Karpas-422 (cell line): ENCODE measurements at regions not wholly inside any gene's neighbourhood (a gene's known extent, or its start where the extent isn't known, plus 50 kb on each side); places are given as distances from the start of the nearest gene placed in this dataset.
"Not testable (repeated sequence)": the region's sequence is repeated elsewhere in the genome, so short reads cannot be mapped to it uniquely, and the experiment has no call there.

Experiments
- DNase-seq: peaks from one replicate; pipeline ENCODE4 v3.0.0-alpha.2; 2015
- H2AFZ ChIP-seq: fragments of 200-600 bp; sonication (generic); 2 replicates; pipeline ENCODE4 v1.6.1; 2014; ENCODE audit warnings: antibody characterized with exemption, low read length, mixed read lengths
- H3K27ac ChIP-seq: fragments of 200-600 bp; sonication (generic); 2 replicates; pipeline ENCODE4 v1.5.1; 2014; ENCODE audit warnings: mild to moderate bottlenecking, low read length, moderate library complexity
- H3K27me3 ChIP-seq: fragments of 200-600 bp; sonication (generic); 2 replicates; pipeline ENCODE4 v1.6.1; 2014; ENCODE audit warnings: low read length, mixed read lengths
- H3K36me3 ChIP-seq: fragments of 200-600 bp; sonication (generic); 2 replicates; pipeline ENCODE4 v1.6.1; 2014; ENCODE audit warnings: low read length, mixed read lengths; ENCODE audit not compliant: insufficient read depth
- H3K4me1 ChIP-seq: fragments of 200-600 bp; sonication (generic); 2 replicates; pipeline ENCODE4 v1.6.1; 2014; ENCODE audit warnings: mild to moderate bottlenecking, low read length, mixed read lengths
- H3K4me2 ChIP-seq: fragments of 200-600 bp; sonication (generic); 2 replicates; pipeline ENCODE4 v1.6.1; 2014; ENCODE audit warnings: low read length, low read depth, mild to moderate bottlenecking; ENCODE audit not compliant: poor library complexity, severe bottlenecking
- H3K4me3 ChIP-seq: fragments of 200-600 bp; sonication (generic); 2 replicates; pipeline ENCODE4 v1.5.1; 2014; ENCODE audit warnings: mild to moderate bottlenecking, antibody characterized with exemption, low read length, mixed read lengths
- H3K79me2 ChIP-seq: fragments of 200-600 bp; sonication (generic); 2 replicates; pipeline ENCODE4 v1.6.1; 2014; ENCODE audit warnings: mild to moderate bottlenecking, low read length, mixed read lengths
- H3K9ac ChIP-seq: fragments of 200-600 bp; sonication (generic); 2 replicates; pipeline ENCODE4 v1.6.0; 2014; ENCODE audit warnings: low read length
- H3K9me2 ChIP-seq: fragments of 200-600 bp; sonication (generic), shearing (Covaris generic); replicated peaks from 2 replicates; pipeline ENCODE4 v1.6.0; 2014; ENCODE audit warnings: mild to moderate bottlenecking, low read length, moderate library complexity; ENCODE audit not compliant: insufficient read depth
- H3K9me3 ChIP-seq: fragments of 300-700, 200-600 bp; sonication (generic); 2 replicates; pipeline ENCODE4 v1.6.1; 2014; ENCODE audit warnings: low read length, mixed read lengths
- H4K20me1 ChIP-seq: fragments of 200-600 bp; sonication (generic); 2 replicates; pipeline ENCODE4 v1.6.1; 2014; ENCODE audit warnings: mild to moderate bottlenecking, antibody characterized with exemption, low read length, low read depth; ENCODE audit not compliant: insufficient read depth

GRCh38 chr1:120941066-120941465, 51.5 kb downstream of the PPIAL4A start:
- H3K9me3 ChIP-seq, H3K36me3 ChIP-seq, H3K9me2 ChIP-seq, H4K20me1 ChIP-seq, H3K4me1 ChIP-seq, H3K4me2 ChIP-seq, H3K27ac ChIP-seq, H2AFZ ChIP-seq, DNase-seq, H3K79me2 ChIP-seq, H3K9ac ChIP-seq, H3K27me3 ChIP-seq, H3K4me3 ChIP-seq: not testable (repeated sequence)

GRCh38 chr1:120941836-120942217, 52.3 kb downstream of the PPIAL4A start:
- H4K20me1 ChIP-seq, H3K4me1 ChIP-seq, H3K9me2 ChIP-seq, H3K79me2 ChIP-seq, H3K36me3 ChIP-seq, H3K27me3 ChIP-seq, H3K27ac ChIP-seq, DNase-seq, H3K9me3 ChIP-seq: not testable (repeated sequence)
- Histone ChIP-seq H3K4me2 (peak overlapping the region; percentile 71), H3K4me3 (peak overlapping the region; percentile 58; the same call in 1 of the 2 replicates), H3K9ac (peak overlapping the region; percentile 60), H2AFZ (peak overlapping the region; percentile 62; the same call in 1 of the 2 replicates)

DNA sequence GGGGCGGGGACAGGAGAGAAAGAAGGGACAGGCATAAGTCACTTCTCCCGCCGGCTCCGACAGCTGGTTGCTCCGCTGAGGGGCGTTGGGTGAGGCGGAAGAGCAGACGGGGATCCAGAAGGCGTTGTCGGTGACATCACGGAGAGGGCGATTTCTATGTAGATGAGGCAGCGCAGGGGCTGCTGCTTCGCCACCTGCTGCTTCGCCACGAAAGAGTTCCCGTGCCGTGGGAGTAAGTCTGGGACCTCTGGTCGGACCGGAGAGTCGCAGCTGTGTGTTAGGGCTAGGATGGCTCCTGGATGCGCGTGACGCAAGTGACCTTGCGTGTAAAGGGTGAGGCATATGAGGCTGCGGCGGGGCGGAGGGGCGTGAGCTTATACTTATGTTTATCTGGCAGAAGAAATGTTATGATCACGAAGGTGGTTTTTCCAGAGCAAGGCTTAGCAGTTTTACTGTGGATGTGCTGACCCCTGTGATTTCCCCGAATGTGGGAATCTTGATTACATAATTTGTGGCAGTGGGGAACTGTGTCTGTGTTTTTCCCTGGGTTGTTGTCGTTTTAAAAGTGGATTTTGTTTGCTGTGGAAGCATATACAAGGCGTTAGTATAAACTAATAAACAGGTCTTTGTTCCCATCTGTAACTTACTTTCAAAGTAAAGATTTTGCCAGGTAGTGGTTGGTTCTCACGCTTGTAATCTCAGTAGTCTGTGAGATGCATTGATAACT, 52.8 kb downstream of the PPIAL4A start:
- not testable (repeated sequence) for H3K4me1 ChIP-seq, H3K27ac ChIP-seq, H4K20me1 ChIP-seq, H3K79me2 ChIP-seq, H3K9me2 ChIP-seq, H3K36me3 ChIP-seq, H3K27me3 ChIP-seq, H3K9me3 ChIP-seq
- H3K9ac ChIP-seq = peak overlapping the region; percentile 60
- peak overlapping the region; percentile 71 for H3K4me2 ChIP-seq
- peak overlapping the region; percentile 71; the same call in 1 of the 2 replicates for H2AFZ ChIP-seq
- DNase-seq = peak; percentile 76
- peak overlapping the region; percentile 58; the same call in 1 of the 2 replicates for H3K4me3 ChIP-seq

- not testable (repeated sequence) for H4K20me1 ChIP-seq, H3K9ac ChIP-seq, H3K36me3 ChIP-seq, H3K79me2 ChIP-seq, H3K9me2 ChIP-seq, H3K4me1 ChIP-seq, H3K4me3 ChIP-seq, H3K9me3 ChIP-seq, H3K4me2 ChIP-seq, H2AFZ ChIP-seq, DNase-seq, H3K27ac ChIP-seq, H3K27me3 ChIP-seq
Observed at GRCh38 chr1:120942945-120943319, 53.4 kb downstream of the PPIAL4A start.

- not testable (repeated sequence) for H3K9me2 ChIP-seq, H3K27ac ChIP-seq, H3K27me3 ChIP-seq, H4K20me1 ChIP-seq, H3K4me3 ChIP-seq, H3K9ac ChIP-seq, H3K9me3 ChIP-seq, DNase-seq, H2AFZ ChIP-seq, H3K79me2 ChIP-seq, H3K36me3 ChIP-seq, H3K4me1 ChIP-seq, H3K4me2 ChIP-seq
Observed at GRCh38 chr1:120944691-120945090, 55.1 kb downstream of the PPIAL4A start.

GRCh38 chr1:120945122-120945521, 55.6 kb downstream of the PPIAL4A start:
- H3K27ac ChIP-seq, H3K4me3 ChIP-seq, H2AFZ ChIP-seq, H3K9me3 ChIP-seq, H3K9me2 ChIP-seq, H3K4me2 ChIP-seq, H3K36me3 ChIP-seq, H3K79me2 ChIP-seq, H4K20me1 ChIP-seq, H3K27me3 ChIP-seq, H3K4me1 ChIP-seq, DNase-seq, H3K9ac ChIP-seq: not testable (repeated sequence)

- H3K9me2 ChIP-seq, H3K4me2 ChIP-seq, DNase-seq, H3K4me1 ChIP-seq, H3K27me3 ChIP-seq, H3K27ac ChIP-seq, H3K9me3 ChIP-seq, H3K36me3 ChIP-seq, H3K9ac ChIP-seq, H4K20me1 ChIP-seq, H3K79me2 ChIP-seq, H3K4me3 ChIP-seq, H2AFZ ChIP-seq: not testable (repeated sequence)
Observed at GRCh38 chr1:120947114-120947513, 57.5 kb downstream of the PPIAL4A start.

- H3K27ac ChIP-seq, H3K27me3 ChIP-seq, DNase-seq, H3K9me2 ChIP-seq, H3K79me2 ChIP-seq, H3K9ac ChIP-seq, H3K4me3 ChIP-seq, H3K9me3 ChIP-seq, H4K20me1 ChIP-seq, H3K36me3 ChIP-seq, H3K4me1 ChIP-seq, H3K4me2 ChIP-seq, H2AFZ ChIP-seq: not testable (repeated sequence)
Observed at GRCh38 chr1:120949724-120950123, 60.2 kb downstream of the PPIAL4A start.

- not testable (repeated sequence) for H3K36me3 ChIP-seq, H3K9me2 ChIP-seq, H3K27ac ChIP-seq, H3K9ac ChIP-seq, H3K79me2 ChIP-seq, H3K27me3 ChIP-seq, H3K9me3 ChIP-seq, H3K4me1 ChIP-seq, DNase-seq, H4K20me1 ChIP-seq, H3K4me2 ChIP-seq, H2AFZ ChIP-seq, H3K4me3 ChIP-seq
Observed at GRCh38 chr1:120950633-120951032, 61.1 kb downstream of the PPIAL4A start.
